Mammary epithelial cell (primary cell): ENCODE measurements at regions not wholly inside any gene's neighbourhood (a gene's known extent, or its start where the extent isn't known, plus 50 kb on each side); places are given as distances from the start of the nearest gene placed in this dataset.

Source experiments
- EZH2 ChIP-seq: IDR thresholded peaks from 2 replicates; pipeline ENCODE4 v1.6.1; 2012; ENCODE audit warnings: low read length, inconsistent platforms, borderline replicate concordance
- TF ChIP-seq, protein P1 (sequence below), 2 donors: IDR thresholded peaks in 1 of 2; conservative IDR thresholded peaks in 1 of 2; 2 replicates each; pipeline ENCODE4 v1.5.1; 2011 to 2012; ENCODE audit warnings: inconsistent platforms in 2 of 2, low read length in 2 of 2, mild to moderate bottlenecking in 2 of 2, control low read depth in 1 of 2, low read depth in 1 of 2; ENCODE audit not compliant: insufficient read depth in 1 of 2; ENCODE audit errors: extremely low read depth in 1 of 2

DNA sequence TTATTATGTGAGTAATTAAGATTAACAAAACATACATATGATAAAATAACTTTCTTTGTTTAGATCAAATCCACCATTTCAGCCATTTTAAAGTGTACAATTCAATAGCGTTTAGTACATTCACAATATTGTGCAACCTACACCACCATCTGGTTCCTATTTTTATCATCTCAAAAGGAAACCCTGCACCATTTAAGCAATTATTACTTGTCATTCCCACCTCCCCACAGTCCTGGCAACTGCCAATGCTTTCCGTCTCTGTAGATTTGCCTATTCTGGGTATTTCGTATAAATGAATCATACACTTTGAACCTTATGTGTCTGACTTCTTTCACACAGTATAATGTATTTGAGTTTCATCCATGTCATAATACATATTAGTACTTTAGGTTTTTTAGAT lies 162.5 kb upstream of the CNTNAP4 start:
- TF ChIP-seq, protein P1, sequence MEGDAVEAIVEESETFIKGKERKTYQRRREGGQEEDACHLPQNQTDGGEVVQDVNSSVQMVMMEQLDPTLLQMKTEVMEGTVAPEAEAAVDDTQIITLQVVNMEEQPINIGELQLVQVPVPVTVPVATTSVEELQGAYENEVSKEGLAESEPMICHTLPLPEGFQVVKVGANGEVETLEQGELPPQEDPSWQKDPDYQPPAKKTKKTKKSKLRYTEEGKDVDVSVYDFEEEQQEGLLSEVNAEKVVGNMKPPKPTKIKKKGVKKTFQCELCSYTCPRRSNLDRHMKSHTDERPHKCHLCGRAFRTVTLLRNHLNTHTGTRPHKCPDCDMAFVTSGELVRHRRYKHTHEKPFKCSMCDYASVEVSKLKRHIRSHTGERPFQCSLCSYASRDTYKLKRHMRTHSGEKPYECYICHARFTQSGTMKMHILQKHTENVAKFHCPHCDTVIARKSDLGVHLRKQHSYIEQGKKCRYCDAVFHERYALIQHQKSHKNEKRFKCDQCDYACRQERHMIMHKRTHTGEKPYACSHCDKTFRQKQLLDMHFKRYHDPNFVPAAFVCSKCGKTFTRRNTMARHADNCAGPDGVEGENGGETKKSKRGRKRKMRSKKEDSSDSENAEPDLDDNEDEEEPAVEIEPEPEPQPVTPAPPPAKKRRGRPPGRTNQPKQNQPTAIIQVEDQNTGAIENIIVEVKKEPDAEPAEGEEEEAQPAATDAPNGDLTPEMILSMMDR (conservative IDR thresholded peaks at IDR 0.05 in 1 of 2, IDR thresholded peaks at IDR 0.05 in 1 of 2; ENCODE audit: extremely low read depth in 1 of 2, insufficient read depth in 1 of 2, low read depth in 1 of 2, low read length in 2 of 2), result no peak
- TF ChIP-seq EZH2, result no peak
